Thoracic aorta (tissue), 2 donors: ENCODE measurements at regions not wholly inside any gene's neighbourhood (a gene's known extent, or its start where the extent isn't known, plus 50 kb on each side); places are given as distances from the start of the nearest gene placed in this dataset.

Source experiments
- ATAC-seq: fragments of 150-250 bp; one replicate; pipeline ENCODE4 v1.8.0; 2017; ENCODE audit warnings: low read depth; ENCODE audit not compliant: insufficient number of reproducible peaks, low FRiP score
- DNase-seq: peaks from one replicate; pipeline ENCODE4 v3.0.0-alpha.2; 2020; ENCODE audit warnings: low spot score
- H3K27ac ChIP-seq, 2 donors: fragments of 200-600 bp; sonication (generic); 1 replicate in 1 of 2; 2 replicates in 1 of 2; pipeline ENCODE4 v1.5.1; 2016; ENCODE audit warnings: mild to moderate bottlenecking in 2 of 2, moderate library complexity in 2 of 2
- H3K27me3 ChIP-seq: fragments of 200-600 bp; sonication (generic); replicated peaks from 2 replicates; pipeline ENCODE4 v1.6.0; 2016; ENCODE audit warnings: mild to moderate bottlenecking; ENCODE audit not compliant: insufficient read depth
- H3K36me3 ChIP-seq: fragments of 200-600 bp; sonication (generic); one replicate; pipeline ENCODE4 v1.5.1; 2016
- H3K4me1 ChIP-seq, 2 donors: fragments of 200-600 bp; sonication (generic); 1 replicate in 1 of 2; 2 replicates in 1 of 2; pipeline versions ENCODE4 v1.5.1 to v1.6.0; 2016; ENCODE audit warnings: low read depth in 2 of 2, mild to moderate bottlenecking in 1 of 2; ENCODE audit not compliant: control insufficient read depth in 1 of 2
- H3K4me3 ChIP-seq: fragments of 200-600 bp; sonication (generic); 2 replicates; pipeline ENCODE4 v1.5.1; 2016; ENCODE audit warnings: mild to moderate bottlenecking
- H3K9me3 ChIP-seq: fragments of 200-600 bp; sonication (generic); 2 replicates; pipeline ENCODE4 v1.5.1; 2016
- CTCF ChIP-seq: fragments of 200-600 bp; sonication (generic); IDR thresholded peaks from one replicate; pipeline ENCODE4 v1.5.1; 2019; ENCODE audit warnings: antibody characterized with exemption

- ATAC-seq (no peak), DNase-seq (no peak)
- Histone ChIP-seq H3K36me3 (no peaks in the 10 kb centered on the region), H3K9me3 (no peaks in the 10 kb centered on the region), H3K4me3 (no peak overlapping the region), H3K4me1 (no peaks in the 10 kb centered on the region), H3K27ac (no peak overlapping the region), H3K27me3 (no peaks in the 10 kb centered on the region)
- no peak for TF ChIP-seq CTCF
Observed at GRCh38 chr1:78758506-78758905, 108.9 kb downstream of the IFI44 start.

GRCh38 chr1:78759881-78760280 is 110.2 kb downstream of the IFI44 start:
- no peak for TF ChIP-seq CTCF
- no peaks in the 10 kb centered on the region for H3K36me3 ChIP-seq
- H3K9me3 ChIP-seq, result no peaks in the 10 kb centered on the region
- ATAC-seq, result no peak
- DNase-seq, result no peak
- H3K27me3 ChIP-seq, result no peaks in the 10 kb centered on the region
- no peak overlapping the region for H3K4me3 ChIP-seq
- no peak overlapping the region for H3K27ac ChIP-seq
- no peaks in the 10 kb centered on the region for H3K4me1 ChIP-seq

DNA sequence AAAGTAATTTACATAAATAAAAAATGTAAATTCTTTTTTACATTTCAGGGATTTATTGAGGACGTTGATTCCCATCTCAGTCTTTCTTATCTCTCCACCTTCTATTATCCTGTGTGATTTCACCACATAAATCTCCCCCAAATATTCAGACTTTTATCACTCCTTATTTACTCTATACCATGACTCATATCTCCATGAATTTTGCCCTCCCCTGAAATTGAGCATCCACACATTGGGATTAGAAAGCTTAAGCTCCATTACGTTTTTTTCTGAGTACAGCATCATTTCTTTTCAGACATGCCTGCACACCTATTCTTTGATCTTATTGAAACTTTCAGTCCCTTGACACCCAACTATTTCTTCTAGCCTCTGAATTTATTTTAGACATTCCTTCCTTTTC is 111.2 kb downstream of the IFI44 start:
- TF ChIP-seq CTCF, result no peak
- H3K4me3 ChIP-seq, result no peak overlapping the region
- DNase-seq (no peak), ATAC-seq (no peak)
- H3K27ac ChIP-seq, result no peak overlapping the region
- no peaks in the 10 kb centered on the region for H3K27me3 ChIP-seq
- no peaks in the 10 kb centered on the region for H3K36me3 ChIP-seq
- H3K4me1 ChIP-seq, result no peaks in the 10 kb centered on the region
- H3K9me3 ChIP-seq, result no peaks in the 10 kb centered on the region

DNA sequence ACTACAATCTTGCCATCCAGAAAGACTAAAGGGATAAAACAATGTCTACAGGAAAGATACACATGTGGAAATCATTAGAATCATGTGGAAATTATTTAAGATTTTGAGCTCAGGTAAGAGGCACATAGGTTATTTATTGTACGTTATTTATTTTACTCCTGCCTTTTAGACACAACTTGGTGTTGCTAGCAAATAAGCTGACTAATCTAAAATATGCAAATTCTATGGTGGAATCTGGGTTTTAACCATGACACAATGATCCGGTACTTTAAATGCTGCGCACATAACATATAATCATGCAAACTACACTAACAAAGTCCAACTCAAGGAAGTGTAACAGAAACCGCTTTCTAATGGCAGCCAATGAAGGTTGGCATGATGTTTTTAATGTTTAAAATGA is 112.5 kb downstream of the IFI44 start:
- Histone ChIP-seq H3K27me3 (no peaks in the 10 kb centered on the region), H3K4me1 (no peaks in the 10 kb centered on the region), H3K36me3 (no peaks in the 10 kb centered on the region), H3K4me3 (no peak overlapping the region), H3K27ac (no peak overlapping the region), H3K9me3 (no peaks in the 10 kb centered on the region)
- ATAC-seq (no peak), DNase-seq (no peak)
- TF ChIP-seq CTCF, result no peak

GRCh38 chr1:78765489-78765888 is 115.9 kb downstream of the IFI44 start:
- Histone ChIP-seq H3K27me3 (no peaks in the 10 kb centered on the region), H3K4me3 (no peak overlapping the region), H3K4me1 (no peaks in the 10 kb centered on the region), H3K27ac (no peak overlapping the region), H3K36me3 (no peaks in the 10 kb centered on the region), H3K9me3 (no peaks in the 10 kb centered on the region)
- TF ChIP-seq CTCF, result no peak
- ATAC-seq, result no peak
- no peak for DNase-seq
